GM23248 (cell line): ENCODE measurements at regions not wholly inside any gene's neighbourhood (a gene's known extent, or its start where the extent isn't known, plus 50 kb on each side); places are given as distances from the start of the nearest gene placed in this dataset.

Source experiments
- DNase-seq: peaks from one replicate; pipeline ENCODE4 v3.0.0-alpha.2; 2015
- H2AFZ ChIP-seq: fragments of 200-600 bp; sonication (generic); 2 replicates; pipeline ENCODE4 v1.6.1; 2016; ENCODE audit warnings: antibody characterized with exemption
- H3F3A ChIP-seq: fragments of 200-600 bp; sonication (generic); 2 replicates; pipeline ENCODE4 v1.6.1; 2016; ENCODE audit warnings: mild to moderate bottlenecking, antibody characterized with exemption, mixed run types; ENCODE audit not compliant: insufficient read depth
- H3K27ac ChIP-seq: fragments of 200-600 bp; sonication (generic); 2 replicates; pipeline ENCODE4 v1.5.1; 2016; ENCODE audit warnings: mild to moderate bottlenecking
- H3K27me3 ChIP-seq: fragments of 200-600 bp; sonication (generic); replicated peaks from 2 replicates; pipeline ENCODE4 v1.6.1; 2016; ENCODE audit warnings: mild to moderate bottlenecking; ENCODE audit not compliant: insufficient read depth
- H3K36me3 ChIP-seq: fragments of 200-600 bp; sonication (generic); 2 replicates; pipeline ENCODE4 v1.6.1; 2016; ENCODE audit warnings: low read depth, mild to moderate bottlenecking
- H3K4me1 ChIP-seq: fragments of 200-600 bp; sonication (generic); 2 replicates; pipeline ENCODE4 v1.6.1; 2016; ENCODE audit warnings: mild to moderate bottlenecking; ENCODE audit not compliant: insufficient read depth
- H3K4me2 ChIP-seq: fragments of 200-600 bp; sonication (generic); one replicate; pipeline ENCODE4 v1.6.1; 2016; ENCODE audit warnings: mild to moderate bottlenecking; ENCODE audit not compliant: unreplicated experiment
- H3K4me3 ChIP-seq: fragments of 200-600 bp; sonication (generic); 2 replicates; pipeline ENCODE4 v1.5.1; 2016; ENCODE audit warnings: mild to moderate bottlenecking
- H3K79me2 ChIP-seq: fragments of 200-600 bp; sonication (generic); 2 replicates; pipeline ENCODE4 v1.6.1; 2016; ENCODE audit warnings: mild to moderate bottlenecking; ENCODE audit not compliant: insufficient read depth
- H3K9ac ChIP-seq: fragments of 200-600 bp; sonication (generic); 2 replicates; pipeline ENCODE4 v1.6.1; 2016; ENCODE audit warnings: mild to moderate bottlenecking
- H3K9me2 ChIP-seq: fragments of 200-600 bp; sonication (generic); 2 replicates; pipeline ENCODE4 v1.6.1; 2016; ENCODE audit warnings: mixed run types, mild to moderate bottlenecking, moderate library complexity; ENCODE audit not compliant: insufficient read depth
- H3K9me3 ChIP-seq: fragments of 200-600 bp; sonication (generic); one replicate; pipeline ENCODE4 v1.6.1; 2017; ENCODE audit warnings: low read depth
- H4K20me1 ChIP-seq: fragments of 200-600 bp; sonication (generic); 2 replicates; pipeline ENCODE4 v1.6.0; 2016; ENCODE audit not compliant: insufficient read depth
- EZH2 ChIP-seq: fragments of 200-600 bp; sonication (generic); IDR thresholded peaks from 2 replicates; pipeline ENCODE4 v1.6.1; 2018; ENCODE audit warnings: antibody characterized with exemption, mild to moderate bottlenecking; ENCODE audit not compliant: insufficient read depth, poor library complexity, severe bottlenecking
- EZH2phosphoT487 ChIP-seq: fragments of 200-600 bp; sonication (generic); IDR thresholded peaks from 2 replicates; pipeline ENCODE4 v1.6.1; 2018; ENCODE audit warnings: antibody characterized with exemption, moderate library complexity, mild to moderate bottlenecking, low read depth; ENCODE audit not compliant: insufficient read depth
- WGBS, 2 experiments: methylation state at CpG; one replicate each; pipeline ENCODE4 v1.1.6; 2015 to 2017; ENCODE audit warnings: low lambda C conversion rate in 2 of 2, low coverage in 1 of 2; ENCODE audit errors: missing lambda C conversion rate in 2 of 2; 5-methylcytosine and 5-hydroxymethylcytosine counted together
- in situ Hi-C: fragments of 300-500 bp; cut with MboI; formaldehyde crosslinking; loops from 2 replicates; pipeline ENCODE4 v1.15.0; 2020

DNA sequence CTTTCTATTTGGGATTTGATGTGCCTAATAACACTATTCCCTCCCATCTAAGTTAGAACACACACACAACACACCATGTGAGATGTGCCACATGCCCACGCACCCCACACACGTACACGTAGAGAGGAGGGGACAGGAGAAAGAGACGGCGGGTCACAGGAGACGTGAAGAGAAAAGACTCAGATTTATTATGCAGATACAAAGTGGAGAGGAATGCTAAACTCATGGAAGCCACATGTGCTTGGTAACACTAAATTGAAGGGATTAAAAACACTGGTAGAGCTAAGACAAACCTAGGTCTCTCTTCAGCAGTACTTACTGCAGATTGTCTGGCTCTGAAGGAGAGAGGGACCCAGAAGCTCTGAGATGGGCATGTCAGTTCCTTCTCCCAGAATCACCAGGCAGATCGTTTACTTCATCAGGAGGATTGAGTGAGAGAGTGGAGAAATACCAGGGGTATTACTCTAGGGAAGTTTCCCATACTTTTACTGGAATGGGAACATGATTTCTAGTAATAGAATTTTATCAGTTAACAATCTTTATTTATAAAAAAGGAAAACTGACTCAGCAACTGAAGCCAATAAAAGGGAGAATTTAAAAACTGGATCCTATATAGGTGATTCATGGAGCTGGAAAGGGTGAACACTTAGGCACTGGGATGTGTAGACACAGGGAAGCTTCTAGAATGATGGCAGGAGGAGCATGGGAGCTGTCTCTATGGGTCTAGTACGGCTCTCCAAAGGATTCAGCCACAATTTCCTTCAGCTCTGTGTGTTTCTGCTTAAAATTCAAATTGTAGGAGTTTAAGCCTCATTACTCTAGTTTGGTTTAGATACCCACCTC, 139.4 kb downstream of the MACIR start:
- H3K79me2 ChIP-seq = no peaks in the 10 kb centered on the region
- peak overlapping the region; percentile 69 for H3K4me2 ChIP-seq
- no peaks in the 10 kb centered on the region for H4K20me1 ChIP-seq
- peak overlapping the region; percentile 54 for H3K27ac ChIP-seq
- 17% methylated on average over 8 of the region's 8 CpGs for WGBS, 2 experiments
- no peaks in the 10 kb centered on the region for H3K36me3 ChIP-seq
- peaks cover 25% of the 10 kb centered on the region for H3K4me1 ChIP-seq
- peak overlapping the region; percentile 35; the same call in 1 of the 2 replicates for H3K4me3 ChIP-seq
- H3K9me2 ChIP-seq = no peaks in the 10 kb centered on the region
- H3K9me3 ChIP-seq = no peaks in the 10 kb centered on the region
- TF ChIP-seq EZH2phosphoT487 (no peak), EZH2 (no peak)
- peak; percentile 66 for DNase-seq
- peak overlapping the region; percentile 42 for H3K9ac ChIP-seq
- no peaks in the 10 kb centered on the region for H3K27me3 ChIP-seq
- in situ Hi-C loops = no loop called here
- H3F3A ChIP-seq = peaks cover 24% of the 10 kb centered on the region
- H2AFZ ChIP-seq = peak overlapping the region; percentile 80

- H3K9ac ChIP-seq = no peak overlapping the region
- H3K36me3 ChIP-seq = no peaks in the 10 kb centered on the region
- no peak overlapping the region for H3K4me2 ChIP-seq
- H3K9me3 ChIP-seq = no peaks in the 10 kb centered on the region
- TF ChIP-seq EZH2phosphoT487 (no peak), EZH2 (no peak)
- H3K27ac ChIP-seq = no peak overlapping the region
- no peaks in the 10 kb centered on the region for H3K27me3 ChIP-seq
- no peaks in the 10 kb centered on the region for H3K9me2 ChIP-seq
- 22 to 30% methylated on average over 2 of the region's 2 CpGs for WGBS, 2 experiments
- no peak overlapping the region for H3K4me3 ChIP-seq
- in situ Hi-C loops = no loop called here
- peaks cover 24% of the 10 kb centered on the region for H3F3A ChIP-seq
- DNase-seq = no peak
- no peaks in the 10 kb centered on the region for H3K79me2 ChIP-seq
- H3K4me1 ChIP-seq = peaks cover 25% of the 10 kb centered on the region
- no peak overlapping the region; the same call in 1 of the 2 replicates for H2AFZ ChIP-seq
- no peaks in the 10 kb centered on the region for H4K20me1 ChIP-seq
These were observed 136.1 kb downstream of the MACIR start for GRCh38 chr5:103394676-103395075.

- Histone ChIP-seq H3K27me3 (no peaks in the 10 kb centered on the region), H3K79me2 (no peaks in the 10 kb centered on the region), H3F3A (peaks cover 17% of the 10 kb centered on the region), H3K9me3 (no peaks in the 10 kb centered on the region), H3K36me3 (no peaks in the 10 kb centered on the region), H3K27ac (0 out of 2 replicates have a peak overlapping the region, but pooled peaks have one; percentile 18), H3K9ac (no peak overlapping the region), H2AFZ (peak overlapping the region; percentile 67), H4K20me1 (no peaks in the 10 kb centered on the region), H3K4me1 (peaks cover 20% of the 10 kb centered on the region), H3K9me2 (no peaks in the 10 kb centered on the region), H3K4me2 (no peak overlapping the region), H3K4me3 (no peak overlapping the region)
- WGBS, 2 experiments = 11 to 13% methylated on average over 4 of the region's 4 CpGs
- no peak for TF ChIP-seq EZH2
- TF ChIP-seq EZH2phosphoT487 = no peak
- in situ Hi-C loops = no loop called here
- DNase-seq = peak; percentile 67
These were observed 134.7 kb downstream of the MACIR start for GRCh38 chr5:103393101-103393754.

DNA sequence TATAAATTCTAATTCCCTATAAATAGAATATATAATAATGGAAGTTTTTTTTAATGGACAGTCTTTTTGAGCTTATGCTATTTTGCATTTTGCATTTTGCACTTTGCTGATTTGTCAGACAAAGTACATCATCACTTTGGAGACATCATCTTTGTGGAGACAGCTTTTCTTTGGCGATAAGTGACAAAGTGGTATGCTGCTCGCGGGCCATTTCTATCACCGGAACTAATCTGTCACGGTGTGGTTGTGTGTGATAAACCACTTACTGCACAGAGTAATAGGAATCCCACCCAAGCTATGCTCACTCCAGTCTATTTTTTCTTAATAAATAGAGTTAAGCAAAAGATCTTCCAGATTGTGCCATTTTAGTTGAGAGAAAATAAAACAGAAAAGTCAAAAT, 133.1 kb downstream of the MACIR start:
- H4K20me1 ChIP-seq = no peaks in the 10 kb centered on the region
- DNase-seq = no peak
- H3K4me1 ChIP-seq = peaks cover 8% of the 10 kb centered on the region
- H3K9me2 ChIP-seq = no peaks in the 10 kb centered on the region
- H3F3A ChIP-seq = peaks cover 6% of the 10 kb centered on the region; the same call in 1 of the 2 replicates
- no peaks in the 10 kb centered on the region for H3K36me3 ChIP-seq
- 83 to 89% methylated on average over 5 of the region's 5 CpGs for WGBS, 2 experiments
- no peak overlapping the region for H3K27ac ChIP-seq
- H3K4me2 ChIP-seq = no peak overlapping the region
- no peak overlapping the region for H3K4me3 ChIP-seq
- H3K9me3 ChIP-seq = no peaks in the 10 kb centered on the region
- H3K27me3 ChIP-seq = no peaks in the 10 kb centered on the region
- in situ Hi-C loops = no loop called here
- no peak overlapping the region for H2AFZ ChIP-seq
- H3K79me2 ChIP-seq = no peaks in the 10 kb centered on the region
- no peak overlapping the region for H3K9ac ChIP-seq
- no peak for TF ChIP-seq EZH2phosphoT487
- TF ChIP-seq EZH2 = no peak
